ENCODE measurements at regions not wholly inside any gene's neighbourhood (a gene's known extent, or its start where the extent isn't known, plus 50 kb on each side); places are given as distances from the start of the nearest gene placed in this dataset.

GRCh38 chrX:3950373-3950772 lies 236.9 kb upstream of the PRKX start:
- TF ChIP-seq, protein P1, sequence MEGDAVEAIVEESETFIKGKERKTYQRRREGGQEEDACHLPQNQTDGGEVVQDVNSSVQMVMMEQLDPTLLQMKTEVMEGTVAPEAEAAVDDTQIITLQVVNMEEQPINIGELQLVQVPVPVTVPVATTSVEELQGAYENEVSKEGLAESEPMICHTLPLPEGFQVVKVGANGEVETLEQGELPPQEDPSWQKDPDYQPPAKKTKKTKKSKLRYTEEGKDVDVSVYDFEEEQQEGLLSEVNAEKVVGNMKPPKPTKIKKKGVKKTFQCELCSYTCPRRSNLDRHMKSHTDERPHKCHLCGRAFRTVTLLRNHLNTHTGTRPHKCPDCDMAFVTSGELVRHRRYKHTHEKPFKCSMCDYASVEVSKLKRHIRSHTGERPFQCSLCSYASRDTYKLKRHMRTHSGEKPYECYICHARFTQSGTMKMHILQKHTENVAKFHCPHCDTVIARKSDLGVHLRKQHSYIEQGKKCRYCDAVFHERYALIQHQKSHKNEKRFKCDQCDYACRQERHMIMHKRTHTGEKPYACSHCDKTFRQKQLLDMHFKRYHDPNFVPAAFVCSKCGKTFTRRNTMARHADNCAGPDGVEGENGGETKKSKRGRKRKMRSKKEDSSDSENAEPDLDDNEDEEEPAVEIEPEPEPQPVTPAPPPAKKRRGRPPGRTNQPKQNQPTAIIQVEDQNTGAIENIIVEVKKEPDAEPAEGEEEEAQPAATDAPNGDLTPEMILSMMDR (conservative IDR thresholded peaks at IDR 0.05; ENCODE audit: low read length): no peak
- no peak for TF ChIP-seq EZH2phosphoT487 (IDR thresholded peaks at IDR 0.05; ENCODE audit: borderline replicate concordance)

Data from Loucy (cell line).